Dedifferentiated amniotic fluid mesenchymal stem cell (primary cell): ENCODE measurements at regions not wholly inside any gene's neighbourhood (a gene's known extent, or its start where the extent isn't known, plus 50 kb on each side); places are given as distances from the start of the nearest gene placed in this dataset.
"Not testable (repeated sequence)": the region's sequence is repeated elsewhere in the genome, so short reads cannot be mapped to it uniquely, and the experiment has no call there.

Experiments
- DNase-seq: peaks from one replicate; pipeline ENCODE4 v3.0.0-alpha.2; 2016; ENCODE audit errors: extremely low spot score

DNA sequence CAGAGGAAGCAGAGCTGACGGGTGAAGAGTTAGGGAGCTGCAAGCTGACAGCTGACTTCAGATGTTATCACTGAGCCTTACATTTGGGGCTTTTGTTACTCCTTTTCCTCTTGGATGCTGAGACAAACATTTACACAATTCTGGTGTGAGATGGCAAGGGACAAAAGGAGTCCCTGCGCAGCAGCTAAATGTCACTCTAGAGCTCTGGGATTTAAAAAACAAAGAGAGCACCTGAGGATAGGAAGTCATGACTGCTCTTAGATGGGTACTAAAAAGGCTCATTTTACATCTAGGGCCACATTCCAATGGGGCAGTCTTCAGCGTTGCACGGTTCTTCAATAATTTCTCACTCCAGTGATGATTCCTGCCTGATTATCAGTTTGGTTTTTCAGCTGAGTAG, 204.5 kb downstream of the RAB38 start:
- DNase-seq, result no peak

DNA sequence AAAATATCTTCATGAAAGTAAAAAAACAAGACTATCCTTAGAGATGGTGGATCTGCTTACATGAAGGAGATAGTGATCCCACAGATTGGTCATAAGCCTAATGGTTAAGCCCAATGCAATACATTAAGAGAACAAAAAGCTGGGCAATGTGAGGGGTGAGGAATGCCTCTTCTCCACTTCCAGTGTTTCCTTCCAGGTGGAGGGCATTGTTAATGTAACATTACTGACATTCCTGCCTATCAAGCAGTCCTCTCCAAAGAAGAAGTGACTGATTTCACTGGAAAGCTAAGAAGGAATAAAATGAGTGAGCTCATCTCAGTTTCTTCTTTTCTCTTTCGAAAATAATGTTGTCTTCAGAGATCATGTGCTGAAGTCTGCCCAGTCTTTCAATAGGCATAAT, 207.8 kb downstream of the RAB38 start:
- DNase-seq, result no peak

DNA sequence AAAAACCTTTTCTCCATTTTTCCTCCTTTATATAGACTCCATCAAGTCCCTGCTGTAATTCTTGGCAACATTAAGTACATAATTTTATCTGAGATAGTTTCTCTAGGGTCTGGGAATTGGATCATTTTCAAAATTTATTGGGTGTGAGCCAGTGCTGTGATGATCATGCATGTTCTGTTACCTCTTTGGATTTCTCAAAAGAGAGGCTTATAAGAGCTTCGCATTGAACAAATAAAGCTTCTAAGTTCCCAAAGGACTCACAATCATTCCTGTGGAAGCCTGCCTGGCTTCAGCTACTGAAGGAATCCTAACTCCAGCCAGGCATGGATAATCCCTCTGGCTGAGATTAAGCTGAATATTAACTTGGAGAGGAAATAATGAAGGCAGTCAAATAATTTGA, 208.5 kb downstream of the RAB38 start:
- DNase-seq, result no peak

DNA sequence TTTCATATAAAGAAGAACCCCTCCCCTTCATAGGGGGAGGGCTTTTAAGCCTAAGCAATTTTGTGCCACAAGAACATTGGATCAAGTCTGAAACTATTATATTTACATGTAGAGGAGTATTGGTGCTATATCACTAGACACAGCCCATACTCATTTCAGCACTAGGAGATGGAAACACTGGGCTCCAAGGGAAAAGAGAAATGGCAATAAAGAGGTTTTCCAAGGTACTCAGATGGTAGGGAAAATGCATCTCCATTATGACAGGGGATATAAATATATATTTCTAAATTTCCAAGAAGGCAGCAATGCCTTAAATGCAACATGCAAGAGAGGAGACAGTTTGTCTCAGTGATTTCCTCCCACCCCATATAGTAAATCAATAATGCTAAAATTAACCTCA, 209.0 kb downstream of the RAB38 start:
- no peak for DNase-seq

DNA sequence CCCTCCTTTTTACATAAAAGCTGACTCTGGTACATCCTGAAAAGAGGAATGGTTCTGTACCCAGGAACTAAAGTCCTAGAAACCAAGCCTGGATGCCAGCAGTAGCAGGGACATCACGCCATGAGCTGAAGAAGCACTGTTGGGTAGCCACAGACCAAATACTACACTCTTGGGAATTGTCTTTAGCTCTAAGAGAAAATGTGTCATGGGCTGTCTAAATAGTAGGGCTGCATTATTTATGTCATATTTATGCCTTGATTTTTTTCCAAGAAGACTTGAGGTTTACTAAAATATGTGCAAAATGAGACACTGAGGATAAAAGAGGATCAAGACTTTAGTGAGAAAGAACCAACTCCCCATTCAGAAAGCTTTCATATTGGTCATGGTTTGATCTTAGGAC, 213.6 kb downstream of the RAB38 start:
- DNase-seq, result no peak

DNA sequence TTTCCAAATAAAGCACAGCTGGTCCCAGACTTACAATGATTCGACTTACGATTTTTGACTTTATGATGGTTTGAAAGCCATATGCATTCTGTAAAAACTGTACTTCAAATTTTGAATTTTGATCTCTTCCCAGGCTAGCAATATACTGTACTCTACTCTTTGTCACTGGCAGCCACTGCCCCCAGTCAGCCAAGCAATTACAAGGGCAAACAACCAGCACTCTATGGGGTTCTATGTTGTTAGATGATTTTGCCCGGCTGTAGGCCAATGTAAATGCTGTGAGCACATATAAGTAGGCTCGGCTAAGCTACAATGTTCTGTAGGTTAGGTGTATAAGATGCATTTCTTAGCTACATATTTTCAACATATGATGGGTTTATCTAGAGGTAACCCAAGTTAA, 217.3 kb downstream of the RAB38 start:
- no peak for DNase-seq

DNA sequence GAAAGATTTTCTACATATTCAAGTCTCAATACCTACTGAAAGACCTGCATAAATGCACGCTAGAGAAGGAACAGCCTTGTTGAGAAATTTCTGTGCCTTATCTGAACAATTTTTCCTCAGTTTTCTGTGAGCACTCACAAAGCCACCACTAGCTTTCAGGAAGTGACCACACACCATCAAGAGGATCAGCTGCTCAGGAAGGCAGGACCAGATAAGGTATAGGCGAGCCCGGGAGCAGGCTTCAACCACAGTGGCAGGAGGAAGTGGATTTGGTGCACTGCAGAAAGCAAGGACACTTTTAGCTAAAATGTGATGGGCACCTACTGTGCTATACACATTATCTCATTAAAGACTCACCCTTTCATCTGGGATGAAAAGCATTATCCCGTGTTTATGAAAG, 220.8 kb downstream of the RAB38 start:
- DNase-seq, result no peak

DNA sequence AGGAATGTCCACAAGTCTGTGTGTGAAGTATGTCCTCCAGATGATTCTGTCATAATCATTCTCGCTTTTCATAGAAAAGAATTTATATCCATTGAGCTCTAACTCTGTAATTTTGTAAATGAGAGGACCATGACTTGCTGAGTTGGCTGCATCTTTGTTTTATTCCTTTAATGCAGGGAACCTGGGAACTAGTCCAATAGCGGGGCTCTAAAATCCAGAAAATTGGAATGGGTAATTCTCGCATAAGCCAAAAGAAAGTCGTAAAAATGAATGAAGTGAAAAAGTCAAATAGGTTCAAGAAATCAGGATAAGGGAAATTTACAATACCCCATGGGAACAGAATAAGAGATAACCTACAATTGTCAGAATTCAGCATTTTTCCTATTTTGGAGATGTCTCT, 232.5 kb downstream of the RAB38 start:
- DNase-seq, result no peak

DNA sequence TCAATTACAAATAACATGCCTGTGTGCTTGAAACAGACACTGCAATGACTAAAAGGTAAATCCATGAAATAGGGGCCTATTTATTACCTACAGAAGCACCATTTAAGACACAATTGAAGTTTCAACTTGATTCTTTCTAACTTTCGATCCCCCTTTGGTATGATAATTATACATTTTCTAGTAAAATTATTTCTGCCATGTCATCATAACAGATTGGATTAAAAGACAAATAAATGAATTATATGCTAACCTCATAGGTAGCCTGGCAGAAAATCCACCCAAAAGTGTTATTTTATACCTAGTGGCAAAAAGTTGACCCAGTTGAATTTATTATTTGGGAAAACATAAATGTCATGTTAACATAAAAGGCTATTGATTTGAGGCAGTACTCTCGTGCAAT, 241.1 kb downstream of the RAB38 start:
- DNase-seq, result no peak

DNA sequence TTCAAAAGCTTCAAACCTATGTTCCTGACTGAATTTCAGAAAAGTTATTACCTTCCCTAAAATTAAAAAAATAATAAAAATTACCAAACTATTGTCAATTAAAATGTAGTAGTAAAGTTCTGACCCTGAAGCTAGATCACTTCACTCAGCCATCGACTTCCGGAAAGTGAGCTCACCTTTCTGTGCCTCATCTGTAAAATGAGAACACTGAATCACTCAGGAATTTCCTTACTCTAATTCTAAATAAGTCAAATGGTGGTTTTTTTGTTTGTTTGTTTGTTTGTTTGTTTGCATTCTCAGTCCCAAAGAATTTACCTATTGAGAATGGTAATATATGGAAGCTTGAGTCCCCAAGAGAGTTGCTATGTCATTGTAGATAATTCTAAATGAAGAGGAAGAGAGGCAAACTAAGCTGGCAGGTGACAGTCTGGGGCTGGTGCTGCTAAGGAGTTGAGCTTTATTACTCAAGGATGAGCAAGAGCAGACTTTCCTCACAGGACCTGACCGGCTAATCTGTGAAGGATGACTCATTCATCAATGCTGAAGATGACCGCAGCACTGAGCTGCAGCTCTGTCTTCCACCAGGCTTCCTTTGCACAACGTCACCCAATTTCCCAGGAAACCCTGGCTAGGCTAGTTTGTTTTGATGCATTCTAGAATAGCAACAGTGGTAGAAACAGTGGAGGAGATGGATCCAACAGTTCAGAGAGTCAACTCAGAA, 248.8 kb downstream of the RAB38 start:
- no peak for DNase-seq

DNA sequence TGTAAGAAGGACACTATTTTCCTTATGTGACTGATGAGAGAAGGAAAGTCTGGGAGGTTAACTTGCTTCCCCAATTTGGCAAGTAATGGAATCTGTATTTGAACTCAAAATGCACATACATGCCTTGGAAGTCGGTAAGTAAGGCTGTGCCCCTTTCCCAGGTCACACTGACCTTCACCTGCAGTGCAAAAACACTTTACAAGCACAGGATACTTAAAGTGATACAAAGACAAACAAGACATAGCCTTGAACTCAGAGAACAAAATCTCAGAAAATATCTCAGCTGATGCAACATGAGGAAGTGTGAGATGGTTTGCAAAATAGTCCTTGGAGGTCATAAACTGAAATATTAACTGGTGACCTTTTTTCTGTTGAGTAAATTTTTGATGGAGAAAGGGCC, 251.1 kb downstream of the RAB38 start:
- no peak for DNase-seq

DNA sequence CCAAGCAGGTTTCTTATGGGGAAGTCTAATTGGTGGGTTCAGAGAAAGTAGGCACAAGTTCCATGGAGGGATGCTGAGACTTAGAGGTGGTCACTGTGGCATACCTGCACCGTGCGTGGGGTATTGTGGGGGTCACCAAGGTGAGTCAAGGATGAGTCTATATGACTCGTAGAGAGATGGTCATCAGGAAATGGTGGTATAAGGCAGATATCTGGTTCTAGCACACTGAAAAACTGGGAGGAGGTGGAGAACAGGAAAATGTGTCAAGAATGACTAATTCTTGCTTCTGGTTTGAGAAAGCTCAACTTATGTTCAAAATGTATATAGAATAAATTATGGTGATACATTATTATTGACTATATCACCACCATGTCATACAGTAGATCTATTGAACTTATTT, 258.1 kb downstream of the RAB38 start:
- no peak for DNase-seq

DNA sequence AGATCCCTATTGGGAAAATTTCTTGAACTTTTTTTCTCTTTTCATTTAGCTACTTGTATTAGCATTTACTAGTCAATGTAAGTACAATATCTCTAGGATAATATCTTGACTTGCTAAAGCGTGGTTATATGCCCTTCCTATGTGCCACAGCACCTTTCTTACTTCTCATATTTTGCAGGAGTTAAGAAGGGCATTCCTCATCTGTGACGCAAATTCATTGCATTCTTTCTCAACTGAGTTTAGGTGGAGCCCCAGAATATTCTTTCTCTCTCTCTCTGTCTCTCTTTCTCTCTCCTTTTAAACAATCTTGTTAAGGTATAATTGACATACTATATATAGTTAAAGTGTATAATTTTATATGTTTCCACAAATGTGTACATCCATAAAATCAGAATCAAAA, 266.1 kb downstream of the RAB38 start:
- DNase-seq, result no peak

DNA sequence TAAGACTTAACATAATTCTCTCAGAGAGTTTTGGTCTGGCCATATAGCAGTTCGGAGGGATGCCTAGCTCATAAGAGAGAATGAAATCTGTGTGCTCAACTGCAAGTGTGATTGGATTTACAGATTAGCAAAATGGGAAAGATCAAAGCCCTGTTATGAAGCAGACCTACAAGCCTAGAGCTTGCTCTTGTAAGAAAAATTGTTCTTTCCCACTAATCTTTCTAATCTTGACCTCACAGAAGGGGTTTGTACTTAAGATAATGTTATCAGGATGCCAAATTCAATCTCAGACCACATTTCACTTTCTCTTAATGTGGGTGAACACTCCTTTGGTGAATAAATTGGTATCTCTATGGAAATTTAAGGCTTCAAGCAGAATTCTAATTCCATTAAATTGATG, 267.2 kb downstream of the RAB38 start:
- DNase-seq, result no peak

DNA sequence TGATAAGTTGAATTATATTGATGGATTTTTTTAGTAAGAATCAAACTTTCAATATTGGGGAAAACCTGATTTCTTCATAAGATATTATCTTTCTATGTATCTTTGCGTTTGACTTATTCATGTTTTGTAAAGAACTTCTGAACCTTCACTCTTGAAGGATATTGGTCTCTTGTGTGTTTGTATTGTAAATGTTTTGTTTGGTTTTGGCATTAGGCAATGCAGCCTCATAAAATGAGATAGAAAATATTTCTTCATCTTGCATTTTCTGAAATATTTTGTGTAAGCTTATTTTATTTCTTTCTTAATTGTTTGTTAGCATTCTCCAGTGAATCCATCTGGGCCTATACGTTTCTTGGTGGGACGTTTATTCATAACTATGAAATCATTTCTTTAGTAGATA, 271.9 kb downstream of the RAB38 start:
- no peak for DNase-seq

DNA sequence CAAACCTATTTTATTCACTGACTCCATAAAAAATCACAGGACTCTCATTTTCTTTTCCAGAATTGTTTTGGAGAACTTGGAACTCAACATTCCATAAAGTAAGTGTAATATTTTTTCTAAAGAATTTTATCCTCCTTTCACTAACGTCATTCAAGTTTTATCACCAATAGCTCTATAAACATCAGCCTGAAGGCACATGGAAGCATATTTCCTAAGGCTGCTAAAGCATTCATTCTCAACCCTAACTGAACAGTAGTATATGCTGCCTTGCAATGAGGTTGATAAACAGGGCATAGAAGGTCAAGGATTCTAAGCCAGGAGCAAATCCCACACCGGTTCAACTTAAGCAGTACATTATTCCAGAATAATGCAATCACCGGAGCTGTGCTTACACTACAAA, 273.9 kb downstream of the RAB38 start:
- no peak for DNase-seq

DNA sequence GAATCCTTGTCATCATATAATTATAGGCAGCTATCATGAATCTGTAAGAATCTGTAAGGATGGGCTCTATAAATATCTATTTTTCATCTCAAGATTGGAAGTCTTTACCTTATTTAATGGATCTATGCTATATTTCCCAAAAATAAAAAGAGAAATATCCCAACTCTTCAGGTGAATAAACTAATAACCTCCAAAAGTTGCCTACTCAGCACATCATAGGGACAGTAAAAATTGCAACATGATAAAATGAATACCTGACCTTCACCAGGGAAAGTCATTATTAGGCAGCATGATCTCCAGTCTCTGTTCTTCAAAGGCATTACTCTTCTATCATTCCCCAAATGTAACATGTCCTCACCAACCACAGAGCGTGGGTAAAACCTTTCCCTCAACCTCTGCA, 277.3 kb downstream of the RAB38 start:
- DNase-seq, result no peak

DNA sequence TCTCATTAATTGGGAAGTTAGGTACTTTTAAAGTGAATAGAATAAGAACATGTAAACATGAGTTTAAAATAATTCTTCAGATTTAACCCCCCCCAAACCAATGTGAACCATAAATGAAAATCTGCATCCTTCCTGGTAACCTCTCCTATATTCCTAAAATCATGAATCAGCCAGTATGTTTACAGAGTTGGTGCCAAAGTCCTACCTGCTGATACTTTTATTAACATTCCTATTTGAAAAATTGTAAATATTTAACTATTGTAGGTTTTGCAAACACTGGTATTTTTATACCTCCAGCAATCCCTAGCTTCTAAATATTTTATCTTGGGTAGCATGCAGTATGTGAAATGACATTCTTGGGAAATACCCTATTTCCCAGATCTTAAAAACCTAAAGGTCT, 278.2 kb downstream of the RAB38 start:
- no peak for DNase-seq

DNA sequence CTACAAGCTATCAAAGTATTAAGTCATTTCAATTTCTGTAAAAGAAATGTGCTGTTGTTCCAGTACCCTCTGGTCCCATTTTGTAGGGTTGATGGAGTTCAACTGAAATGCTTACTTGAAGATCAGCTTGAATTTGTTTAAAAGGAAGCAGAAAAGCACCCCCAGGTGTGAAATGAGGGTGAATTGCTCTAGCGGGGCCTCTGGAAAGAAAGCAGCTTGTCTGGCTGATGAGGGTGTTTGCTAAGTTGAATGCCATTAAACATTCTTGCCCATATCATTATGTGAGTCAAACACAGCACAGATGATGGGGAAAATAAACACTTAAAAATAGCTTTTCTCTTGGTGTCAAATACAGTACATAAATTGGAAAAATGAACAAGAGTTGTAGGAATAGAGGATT, 280.3 kb downstream of the RAB38 start:
- DNase-seq, result no peak

DNA sequence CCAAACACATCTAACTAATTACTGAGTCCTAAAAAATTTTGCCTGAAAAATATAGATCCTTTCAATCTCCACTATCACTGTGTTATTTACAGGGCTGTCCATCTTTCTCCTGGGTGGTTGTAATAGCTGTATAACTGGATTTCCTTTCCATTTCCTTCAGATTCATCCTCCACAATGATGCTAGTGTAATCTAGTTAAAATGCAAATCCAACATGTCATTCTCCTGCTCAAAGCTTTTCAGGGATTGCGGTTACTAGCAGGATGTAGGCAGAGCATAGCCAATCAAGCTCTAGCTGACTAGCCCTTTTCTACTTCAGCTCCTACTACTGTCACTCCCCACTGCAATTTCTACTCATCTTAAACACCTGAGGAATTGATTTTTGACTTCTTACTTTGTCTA, 283.0 kb downstream of the RAB38 start:
- no peak for DNase-seq

DNA sequence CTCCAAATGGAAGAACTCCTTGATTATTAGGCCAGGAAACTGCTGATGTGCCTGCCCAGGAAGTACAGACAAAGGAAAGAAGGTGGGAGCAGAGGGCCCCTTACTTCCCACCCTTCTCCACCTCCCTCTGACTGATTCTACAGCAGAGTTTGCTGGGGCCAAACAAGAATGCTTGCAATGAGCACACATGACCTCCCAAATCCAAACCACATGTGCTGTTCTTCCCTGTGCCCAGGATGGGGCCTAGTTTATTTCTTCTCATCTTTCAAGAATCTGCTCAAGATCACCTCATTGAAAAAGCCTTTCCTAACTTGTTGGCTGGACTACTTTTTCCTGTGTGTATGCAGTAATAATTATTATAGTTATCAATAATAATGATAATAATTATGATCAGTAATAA, 286.1 kb downstream of the RAB38 start:
- no peak for DNase-seq

DNA sequence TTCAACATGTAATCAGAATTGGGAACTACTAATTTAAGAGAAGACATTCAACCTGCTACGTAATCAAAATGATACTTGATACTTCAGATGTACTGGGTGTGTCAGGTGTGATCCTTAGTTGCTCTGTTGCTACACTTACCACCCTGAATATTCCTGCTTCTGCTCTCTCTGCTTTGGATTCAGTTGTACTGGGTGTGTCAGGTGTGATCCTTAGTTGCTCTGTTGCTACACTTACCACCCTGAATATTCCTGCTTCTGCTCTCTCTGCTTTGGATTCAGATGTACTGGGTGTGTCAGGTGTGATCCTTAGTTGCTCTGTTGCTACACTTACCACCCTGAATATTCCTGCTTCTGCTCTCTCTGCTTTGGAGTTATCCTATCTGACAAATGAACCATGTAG, 290.2 kb downstream of the RAB38 start:
- not testable (repeated sequence) for DNase-seq

DNA sequence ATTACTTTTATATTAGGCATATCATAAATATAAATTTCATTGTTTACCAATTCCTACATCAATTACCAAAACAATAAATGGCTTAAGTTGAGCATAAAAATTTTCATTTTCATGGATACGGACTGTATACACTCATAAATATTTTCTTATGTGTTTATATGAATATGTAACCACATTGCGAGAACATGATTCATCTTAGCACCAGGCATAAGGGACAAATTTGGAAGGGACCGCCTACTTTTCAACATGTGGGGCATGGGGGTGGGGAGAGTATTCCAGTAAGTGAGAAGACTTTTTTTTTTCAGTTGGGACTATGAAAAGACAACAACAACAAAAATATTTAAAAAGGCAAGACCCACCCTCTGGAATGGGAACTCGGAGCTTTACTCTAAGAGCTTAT, 296.1 kb downstream of the RAB38 start:
- peak; percentile 42 for DNase-seq

DNA sequence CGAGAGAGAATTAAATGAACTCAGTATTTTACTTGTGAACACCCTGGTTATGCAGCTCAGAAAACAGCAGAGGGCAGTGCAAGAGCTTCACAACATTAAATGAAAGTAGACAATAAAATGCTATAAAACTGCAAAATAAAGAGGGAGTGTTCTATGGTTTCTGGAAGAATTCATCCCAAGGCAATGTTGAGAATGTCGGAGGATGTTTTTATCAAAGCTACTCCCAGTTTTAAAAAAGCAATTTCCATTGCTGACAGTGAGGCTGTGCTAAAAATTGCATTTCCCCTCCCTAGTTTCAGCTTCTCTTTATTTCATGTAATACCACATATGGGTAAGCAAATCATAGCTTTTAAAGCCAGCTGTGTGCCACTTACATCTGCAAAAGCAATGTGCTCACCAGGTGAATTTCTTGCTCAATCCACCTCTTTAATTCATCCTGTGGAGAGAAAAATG, 296.8 kb downstream of the RAB38 start:
- DNase-seq, result peak; percentile 73
